ENCODE measurements at regions not wholly inside any gene's neighbourhood (a gene's known extent, or its start where the extent isn't known, plus 50 kb on each side); places are given as distances from the start of the nearest gene placed in this dataset.

DNA sequence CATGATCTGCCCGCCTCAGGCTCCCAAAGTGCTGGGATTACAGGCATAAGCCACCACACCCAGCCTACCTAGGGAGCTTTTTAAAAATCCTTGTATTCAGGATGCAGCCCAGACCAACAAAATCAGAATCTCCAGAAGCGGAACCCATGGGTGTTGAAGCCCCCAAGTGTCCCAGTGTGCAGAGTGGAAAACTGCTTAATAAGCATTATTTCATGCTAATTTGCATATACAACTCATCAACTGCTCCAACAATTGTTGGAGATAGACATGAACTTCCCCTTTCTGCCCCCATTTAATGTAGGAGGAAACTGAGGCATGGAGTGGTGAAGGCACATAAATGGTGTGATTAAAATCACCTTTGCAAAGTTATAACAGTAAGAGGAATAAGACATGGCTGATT lies 84.3 kb upstream of the C16orf82 start:
- TF ChIP-seq, protein P1, sequence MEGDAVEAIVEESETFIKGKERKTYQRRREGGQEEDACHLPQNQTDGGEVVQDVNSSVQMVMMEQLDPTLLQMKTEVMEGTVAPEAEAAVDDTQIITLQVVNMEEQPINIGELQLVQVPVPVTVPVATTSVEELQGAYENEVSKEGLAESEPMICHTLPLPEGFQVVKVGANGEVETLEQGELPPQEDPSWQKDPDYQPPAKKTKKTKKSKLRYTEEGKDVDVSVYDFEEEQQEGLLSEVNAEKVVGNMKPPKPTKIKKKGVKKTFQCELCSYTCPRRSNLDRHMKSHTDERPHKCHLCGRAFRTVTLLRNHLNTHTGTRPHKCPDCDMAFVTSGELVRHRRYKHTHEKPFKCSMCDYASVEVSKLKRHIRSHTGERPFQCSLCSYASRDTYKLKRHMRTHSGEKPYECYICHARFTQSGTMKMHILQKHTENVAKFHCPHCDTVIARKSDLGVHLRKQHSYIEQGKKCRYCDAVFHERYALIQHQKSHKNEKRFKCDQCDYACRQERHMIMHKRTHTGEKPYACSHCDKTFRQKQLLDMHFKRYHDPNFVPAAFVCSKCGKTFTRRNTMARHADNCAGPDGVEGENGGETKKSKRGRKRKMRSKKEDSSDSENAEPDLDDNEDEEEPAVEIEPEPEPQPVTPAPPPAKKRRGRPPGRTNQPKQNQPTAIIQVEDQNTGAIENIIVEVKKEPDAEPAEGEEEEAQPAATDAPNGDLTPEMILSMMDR (conservative IDR thresholded peaks at IDR 0.05; ENCODE audit: low read length) = no peak
- no peak for TF ChIP-seq EZH2phosphoT487 (IDR thresholded peaks at IDR 0.05; ENCODE audit: borderline replicate concordance, low read depth, low read length)
